ENCODE measurements at regions not wholly inside any gene's neighbourhood (a gene's known extent, or its start where the extent isn't known, plus 50 kb on each side); places are given as distances from the start of the nearest gene placed in this dataset.
"Not testable (repeated sequence)": the region's sequence is repeated elsewhere in the genome, so short reads cannot be mapped to it uniquely, and the experiment has no call there.

DNA sequence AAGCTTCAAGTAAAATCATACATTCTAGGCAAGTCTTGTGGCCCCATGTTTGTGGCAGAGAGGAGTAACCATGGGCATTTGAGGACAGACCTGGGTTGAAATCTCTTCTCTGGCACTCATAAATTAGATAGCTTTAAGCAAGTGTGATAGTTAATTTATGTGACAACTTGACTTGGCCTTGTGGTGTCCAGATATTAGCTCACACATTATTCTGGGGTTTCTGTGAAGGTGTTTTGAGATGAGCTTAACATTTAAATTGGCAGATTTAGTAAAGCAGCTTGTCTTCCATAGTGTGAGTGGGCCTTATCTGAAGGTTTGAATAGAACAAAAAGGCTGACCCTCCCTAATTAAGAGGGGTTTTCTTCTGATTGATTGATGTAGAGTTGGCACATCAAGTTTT, 161.4 kb upstream of the SPRY2 start:
- no peak for DNase-seq

DNA sequence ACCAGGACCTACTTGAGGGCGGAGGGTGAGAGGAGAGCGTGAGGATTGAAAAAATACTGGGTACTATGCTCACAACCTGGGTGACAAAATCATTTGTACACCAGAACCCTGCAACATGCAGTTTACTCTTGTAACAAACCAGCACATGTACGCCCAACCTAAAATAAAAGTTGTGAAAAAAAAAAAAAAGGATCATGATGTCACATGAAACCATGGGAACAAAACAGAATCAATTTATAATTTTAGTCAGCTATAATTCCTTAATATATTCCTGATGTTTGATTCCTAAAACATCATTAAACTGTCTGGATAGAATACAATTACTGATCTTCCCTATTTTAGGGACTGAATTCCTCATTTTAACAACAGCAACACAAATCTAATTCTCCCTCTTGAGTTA, 160.6 kb upstream of the SPRY2 start:
- no peak for DNase-seq

DNA sequence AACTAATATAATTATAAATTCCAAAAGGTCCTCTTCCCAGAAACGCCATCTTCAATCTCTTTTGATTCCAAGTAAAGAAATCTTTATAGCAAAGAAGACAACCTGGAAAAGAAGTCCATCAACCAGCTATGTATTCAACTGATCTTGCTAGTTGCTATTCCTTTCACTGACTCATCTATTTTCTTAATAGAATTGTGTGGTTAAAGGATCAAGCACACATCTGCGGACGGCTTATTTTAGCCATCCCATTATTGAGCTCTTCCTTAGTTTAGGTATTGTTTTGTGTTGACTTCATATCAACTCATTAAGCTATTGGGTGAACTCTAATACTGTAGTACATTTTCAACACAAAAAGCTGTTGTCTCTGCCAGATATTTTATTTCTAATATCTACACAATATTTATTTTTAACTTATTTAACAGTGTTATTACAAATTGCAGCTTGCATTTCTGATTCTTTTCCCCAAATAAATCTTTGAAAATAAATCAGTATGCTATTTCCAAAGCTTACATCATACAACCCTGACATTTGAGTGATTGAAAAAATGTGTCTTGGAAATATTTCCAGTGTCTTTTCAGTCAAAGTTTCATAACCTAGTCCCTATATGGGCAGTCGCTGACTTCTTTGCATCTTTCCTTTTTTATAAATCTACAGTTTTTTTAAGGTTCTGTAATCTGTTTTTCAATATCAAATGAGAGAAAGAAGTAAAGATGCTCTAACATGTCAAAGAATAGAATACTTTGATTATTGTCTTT, 158.8 kb upstream of the SPRY2 start:
- no peak for DNase-seq

DNA sequence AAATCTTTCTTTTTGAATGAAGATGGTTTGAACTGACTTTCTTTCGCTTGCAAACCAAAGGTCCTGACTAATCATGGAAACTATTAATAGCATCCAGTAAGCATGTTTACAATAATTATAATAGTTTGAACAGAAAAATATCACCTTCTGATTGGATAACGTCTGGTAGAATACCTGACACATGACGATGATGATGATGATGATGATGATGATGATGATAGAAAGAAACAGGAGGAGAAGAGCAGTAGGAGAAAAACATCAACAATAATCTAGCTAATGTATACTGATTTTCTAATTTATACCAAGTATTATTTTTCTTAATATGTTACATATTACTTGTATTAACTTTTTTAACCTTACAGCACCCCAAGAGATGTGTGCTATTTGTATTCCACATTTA, 157.5 kb upstream of the SPRY2 start:
- no peak for DNase-seq

DNA sequence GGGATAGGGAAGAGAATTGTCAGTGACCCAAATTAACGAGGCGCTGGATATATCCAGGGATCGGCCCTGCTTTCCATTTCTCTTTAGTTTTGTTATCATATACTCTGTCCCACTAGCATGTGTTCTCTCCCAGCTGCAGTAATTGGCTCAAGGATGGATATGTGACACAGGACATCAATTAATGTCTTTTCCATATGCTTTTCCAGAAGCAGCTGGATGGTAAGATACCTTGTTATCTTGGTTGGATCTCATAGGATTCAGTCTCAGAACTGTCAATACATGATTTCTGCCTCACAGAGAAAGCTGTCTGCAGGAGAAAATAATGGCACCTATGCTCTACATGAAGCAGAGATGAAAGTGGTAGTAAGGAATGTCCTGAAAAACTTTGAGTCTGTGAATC, 157.1 kb upstream of the SPRY2 start:
- no peak for DNase-seq

DNA sequence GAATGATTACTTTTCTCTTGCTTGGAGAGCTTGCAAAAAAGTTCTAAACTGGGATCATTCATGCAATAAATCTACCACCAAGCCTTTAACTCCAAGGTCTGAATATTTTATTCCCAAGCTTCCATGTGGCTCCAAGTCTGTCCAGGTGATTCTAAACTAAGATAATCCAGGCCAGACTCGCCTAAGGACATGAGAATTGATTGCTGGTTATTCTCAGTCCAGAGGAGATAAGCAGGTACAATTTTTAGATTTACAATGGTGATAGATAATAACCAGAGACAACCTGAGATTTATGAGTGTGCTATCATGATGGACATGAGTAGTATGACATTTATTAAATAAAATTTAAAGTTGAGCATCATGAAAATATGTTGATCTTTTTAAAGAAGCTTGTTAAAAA, 156.5 kb upstream of the SPRY2 start:
- no peak for DNase-seq

DNA sequence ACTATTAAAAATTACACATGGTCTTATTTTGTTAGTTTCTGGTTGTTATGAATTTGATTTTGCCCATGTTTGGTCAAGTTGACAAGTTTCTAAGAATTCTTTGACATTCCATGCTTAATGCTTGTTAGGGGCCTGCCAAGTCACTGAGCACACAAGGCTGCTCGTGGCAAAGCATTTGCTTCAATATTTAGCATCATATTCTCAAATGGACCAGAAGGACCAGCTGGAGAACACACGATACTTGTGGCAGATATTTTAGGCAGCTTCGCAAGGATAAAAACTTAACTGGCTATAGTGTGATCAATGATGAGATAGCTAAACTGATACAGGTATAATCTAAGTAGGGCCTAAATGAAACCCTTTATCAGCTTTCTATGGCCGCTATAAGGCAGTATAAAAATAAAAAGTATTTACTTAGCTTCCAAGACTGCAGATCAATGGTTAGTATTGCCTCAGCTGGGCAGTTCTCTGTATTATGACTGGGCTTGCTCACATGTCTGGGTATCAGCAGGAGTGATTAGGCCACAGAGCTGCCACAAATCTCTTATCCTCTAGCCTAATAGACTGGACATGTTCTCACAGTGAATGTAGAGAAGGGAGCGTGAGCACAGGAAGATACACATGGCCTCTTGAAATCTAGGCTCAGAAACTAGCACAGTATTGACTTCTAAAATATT, 155.9 kb upstream of the SPRY2 start:
- DNase-seq, result no peak

DNA sequence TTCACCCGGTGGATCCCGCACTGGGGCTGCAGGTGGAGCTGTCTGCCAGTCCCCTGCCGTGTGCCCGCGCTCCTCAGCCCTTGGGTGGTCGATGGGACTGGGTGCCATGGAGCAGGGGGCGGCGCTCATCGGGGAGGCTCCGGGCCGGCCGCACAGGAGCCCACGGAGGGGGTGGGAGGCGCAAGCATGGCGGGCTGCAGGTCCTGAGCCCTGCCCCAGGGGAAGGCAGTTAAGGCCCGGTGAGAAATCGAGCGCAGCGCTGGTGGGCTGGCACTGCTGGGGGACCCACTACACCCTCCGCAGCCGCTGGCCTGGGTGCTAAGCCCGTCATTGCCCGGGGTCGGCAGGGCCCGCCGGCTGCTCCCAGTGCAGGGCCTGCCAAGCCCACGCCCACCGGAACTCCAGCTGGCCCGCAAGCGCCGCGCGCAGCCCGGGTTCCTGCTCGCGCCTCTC, 149.6 kb upstream of the SPRY2 start:
- not testable (repeated sequence) for DNase-seq

DNA sequence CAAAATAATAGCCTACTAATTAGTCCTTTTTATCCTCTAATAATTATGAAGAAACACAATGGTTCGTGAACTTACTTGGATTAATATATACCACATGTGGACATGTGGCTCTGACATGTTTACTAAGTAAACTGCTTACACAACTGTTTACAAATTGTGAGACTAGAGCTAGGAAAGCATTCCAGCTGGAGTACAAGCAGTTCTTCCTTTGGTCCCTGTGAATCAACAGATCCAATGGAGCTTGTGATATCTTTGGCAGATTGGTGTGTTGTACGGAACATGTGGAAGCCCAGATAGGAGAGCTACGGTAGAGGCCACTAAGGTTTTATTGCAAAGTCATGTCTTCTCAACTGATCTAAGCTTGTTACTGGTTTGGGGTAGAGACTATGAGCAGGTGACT, 145.5 kb upstream of the SPRY2 start:
- DNase-seq, result no peak

DNA sequence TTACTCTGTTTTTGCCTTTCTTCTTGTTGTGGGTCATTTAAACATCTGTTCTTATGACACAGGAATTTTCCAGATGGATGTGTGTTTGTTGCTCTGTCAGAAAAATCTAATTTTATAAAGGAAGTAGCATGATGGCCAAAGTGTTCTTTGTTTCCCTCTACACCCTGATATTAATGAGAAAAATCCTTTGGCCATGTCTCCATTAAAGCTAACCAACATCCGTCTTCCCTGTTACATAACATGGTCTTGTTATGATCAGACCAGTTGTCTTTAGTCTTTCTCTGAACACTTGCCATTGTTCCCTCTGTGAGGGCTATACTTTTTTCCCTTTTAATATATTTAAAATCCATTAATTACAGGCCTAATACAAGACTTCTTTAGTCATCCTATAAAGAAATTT, 142.2 kb upstream of the SPRY2 start:
- DNase-seq, result no peak

DNA sequence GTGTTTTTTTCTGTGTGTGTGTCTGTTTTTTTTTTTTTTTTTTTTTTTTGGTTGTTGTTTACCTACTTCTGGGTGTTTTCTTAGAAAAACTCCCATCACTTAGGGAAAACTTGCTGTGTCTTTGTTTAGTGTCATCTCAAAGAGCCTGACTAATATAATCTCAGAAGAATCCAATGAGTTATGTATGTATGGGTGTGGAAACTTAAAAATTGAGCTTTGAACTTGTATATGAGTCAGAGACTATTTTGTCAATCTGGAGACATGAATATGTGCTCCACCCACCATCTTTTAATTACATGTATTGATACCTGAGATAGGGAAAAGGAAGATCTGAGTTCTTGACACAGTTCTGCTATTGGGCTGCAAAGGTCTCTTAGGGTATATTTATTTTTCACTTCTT, 140.7 kb upstream of the SPRY2 start:
- DNase-seq, result no peak

DNA sequence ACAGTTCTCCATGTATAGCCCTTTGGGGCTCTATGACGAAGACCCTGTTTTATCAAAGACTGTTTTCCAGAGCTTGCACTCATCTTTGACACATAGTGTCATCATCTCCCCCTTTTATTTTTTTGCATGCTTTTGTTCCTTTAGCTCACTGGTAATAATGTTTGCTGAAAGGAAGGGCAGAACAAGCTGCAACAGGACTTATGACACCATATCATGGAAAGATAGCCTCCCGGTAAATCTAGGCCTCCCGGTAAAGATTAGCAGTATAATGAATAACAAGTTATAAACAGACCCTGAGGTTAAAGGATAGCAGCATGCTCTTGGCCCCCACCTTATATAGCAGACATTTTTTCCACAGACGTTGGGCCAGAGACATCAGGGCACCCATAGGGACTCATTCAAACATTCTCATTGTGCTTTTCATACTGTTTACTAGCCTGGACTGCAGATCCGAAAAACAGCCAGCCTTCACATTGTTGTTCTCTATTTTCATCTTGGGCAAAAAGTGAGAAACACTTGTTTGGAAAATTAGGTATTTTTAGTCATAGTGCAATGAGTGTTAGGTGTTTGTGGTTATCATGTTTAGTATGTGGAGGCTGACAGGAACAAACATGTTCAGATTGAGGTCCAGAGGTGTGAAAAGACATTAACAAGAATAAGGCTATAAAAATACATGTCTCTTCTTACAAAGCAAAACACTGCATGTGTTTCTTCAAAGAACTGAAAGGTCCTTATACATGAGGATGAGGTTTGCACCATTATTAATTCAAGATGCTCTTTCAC, 136.9 kb upstream of the SPRY2 start:
- no peak for DNase-seq

DNA sequence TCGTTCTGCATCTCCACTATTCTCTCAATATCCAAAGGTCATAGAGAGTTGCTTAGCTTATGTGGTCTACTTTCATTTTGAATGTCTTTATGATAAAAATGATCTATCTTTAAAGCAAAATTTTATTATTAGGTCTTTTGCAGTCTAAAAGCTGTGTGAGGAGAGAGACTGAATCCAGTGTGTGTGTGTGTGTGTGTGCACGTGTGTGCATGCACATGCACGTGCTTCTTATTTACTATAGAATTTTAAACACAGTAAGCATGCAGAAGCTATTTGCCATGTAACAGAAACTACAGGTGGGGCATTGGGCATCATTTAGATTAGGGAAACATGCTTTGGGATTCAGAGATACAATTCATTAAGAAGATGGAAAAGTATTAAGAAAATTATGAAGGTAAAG, 136.0 kb upstream of the SPRY2 start:
- no peak for DNase-seq

DNA sequence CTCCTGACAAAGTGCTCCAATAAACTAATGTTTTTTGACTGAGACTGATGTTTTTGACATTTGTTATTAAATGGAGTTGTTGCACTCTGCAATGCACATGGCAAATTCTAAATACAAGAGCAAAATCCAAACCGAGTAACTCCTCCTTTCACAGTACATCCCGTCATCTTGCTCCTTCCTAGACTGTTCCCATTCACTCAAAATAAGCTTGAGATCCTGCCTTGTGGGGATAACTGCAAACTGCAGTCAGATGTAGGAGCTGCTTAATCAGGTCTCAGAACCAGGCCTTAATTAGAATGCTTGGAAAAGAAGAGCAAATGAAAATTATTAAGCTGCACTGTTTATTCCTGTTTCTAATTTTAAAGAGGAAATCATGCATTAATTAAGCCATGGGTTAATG, 134.8 kb upstream of the SPRY2 start:
- DNase-seq, result no peak

DNA sequence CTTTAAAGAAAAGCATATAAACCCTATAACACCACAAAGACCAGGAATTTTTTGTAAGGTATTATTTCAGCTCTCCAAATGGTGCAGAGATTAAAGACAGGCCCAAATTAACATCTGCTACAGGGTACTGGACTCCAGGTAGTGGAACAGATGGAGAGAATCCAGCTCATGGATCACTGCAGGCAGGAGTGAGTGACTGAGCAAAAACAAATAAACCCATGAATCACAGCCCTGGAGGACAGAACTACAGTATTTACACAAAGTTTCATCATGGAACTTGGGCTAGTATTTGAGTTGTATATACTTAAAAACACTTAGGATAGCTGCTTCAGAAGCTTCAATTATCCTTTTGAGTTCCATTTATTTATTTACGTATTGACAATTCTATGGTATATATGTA, 132.8 kb upstream of the SPRY2 start:
- peak; percentile 49 for DNase-seq

DNA sequence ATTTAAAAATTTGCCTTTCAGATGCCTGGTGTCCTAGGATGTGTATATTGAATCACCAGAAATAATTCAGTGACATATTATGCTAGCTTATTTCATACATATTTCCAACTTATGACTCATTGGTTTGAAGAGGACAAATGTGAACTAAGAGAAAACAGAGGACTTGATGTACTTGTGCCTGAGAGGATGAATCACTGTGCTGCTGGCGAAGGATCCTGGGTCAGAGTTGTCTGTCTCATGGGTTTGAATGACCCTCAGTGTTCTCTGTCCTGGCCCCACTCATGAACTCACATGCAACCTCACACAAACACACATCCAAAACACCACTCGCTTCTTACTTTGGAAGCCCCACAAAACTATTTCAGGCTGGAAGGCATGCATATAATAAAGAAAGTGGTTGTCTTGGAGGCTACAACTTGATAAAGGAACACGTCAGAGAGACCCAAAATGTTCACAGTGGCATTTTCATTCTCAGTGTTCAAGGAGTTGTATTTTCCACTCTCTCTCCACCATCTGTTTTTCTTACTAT, 129.0 kb upstream of the SPRY2 start:
- DNase-seq, result no peak

DNA sequence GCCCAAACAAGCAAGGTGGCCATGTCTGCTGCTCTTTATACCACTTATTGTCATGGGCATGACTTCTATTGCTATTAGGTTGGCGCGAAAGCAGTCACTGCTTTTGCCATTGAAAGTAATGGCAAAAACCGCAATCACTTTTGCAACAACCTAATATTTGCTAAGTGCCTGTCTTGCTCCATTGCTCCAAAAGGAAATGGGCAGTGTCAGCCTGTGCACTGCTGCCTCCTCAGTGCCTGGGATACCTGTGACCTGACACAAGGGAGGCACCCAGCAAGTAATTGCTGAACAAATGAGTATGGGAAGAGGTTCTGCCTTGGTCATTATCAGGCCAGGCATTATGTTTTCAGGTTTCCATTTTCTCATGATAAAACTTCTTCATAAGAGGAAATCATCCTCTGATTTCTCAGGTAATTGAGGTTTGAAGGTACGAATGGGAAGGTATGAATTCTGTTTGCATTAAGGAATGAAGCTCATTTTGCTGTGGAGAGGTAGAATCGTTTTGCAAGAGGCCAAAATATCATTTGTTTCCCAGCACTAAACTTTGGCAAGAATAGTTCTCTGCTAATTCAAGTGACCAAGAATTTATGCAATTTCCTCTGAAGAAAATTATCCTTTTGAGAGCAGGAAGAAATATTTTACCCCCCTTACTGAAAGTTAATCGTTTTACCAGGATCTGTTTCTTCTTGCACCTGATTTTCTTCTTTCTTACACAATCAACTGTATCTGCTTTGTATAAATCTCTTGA, 128.4 kb upstream of the SPRY2 start:
- no peak for DNase-seq

DNA sequence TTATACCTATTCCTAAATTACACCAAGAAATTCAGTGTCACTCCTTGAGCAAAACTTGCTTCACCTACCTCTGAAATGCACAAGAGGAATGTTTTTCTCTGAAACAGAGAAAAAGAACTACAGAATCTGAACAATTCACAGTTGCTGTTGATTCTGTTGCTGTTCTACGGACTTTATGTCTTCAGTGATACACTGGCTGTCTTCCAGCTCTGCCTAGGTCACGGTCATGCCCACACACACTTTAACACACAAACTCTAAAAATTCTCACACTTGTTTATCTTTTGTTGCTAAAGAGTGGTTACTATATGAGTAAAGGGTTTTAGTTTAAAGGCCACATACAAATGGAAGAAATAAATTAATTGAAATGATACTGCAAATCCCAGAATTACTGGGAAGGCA, 124.4 kb upstream of the SPRY2 start:
- DNase-seq, result no peak

DNA sequence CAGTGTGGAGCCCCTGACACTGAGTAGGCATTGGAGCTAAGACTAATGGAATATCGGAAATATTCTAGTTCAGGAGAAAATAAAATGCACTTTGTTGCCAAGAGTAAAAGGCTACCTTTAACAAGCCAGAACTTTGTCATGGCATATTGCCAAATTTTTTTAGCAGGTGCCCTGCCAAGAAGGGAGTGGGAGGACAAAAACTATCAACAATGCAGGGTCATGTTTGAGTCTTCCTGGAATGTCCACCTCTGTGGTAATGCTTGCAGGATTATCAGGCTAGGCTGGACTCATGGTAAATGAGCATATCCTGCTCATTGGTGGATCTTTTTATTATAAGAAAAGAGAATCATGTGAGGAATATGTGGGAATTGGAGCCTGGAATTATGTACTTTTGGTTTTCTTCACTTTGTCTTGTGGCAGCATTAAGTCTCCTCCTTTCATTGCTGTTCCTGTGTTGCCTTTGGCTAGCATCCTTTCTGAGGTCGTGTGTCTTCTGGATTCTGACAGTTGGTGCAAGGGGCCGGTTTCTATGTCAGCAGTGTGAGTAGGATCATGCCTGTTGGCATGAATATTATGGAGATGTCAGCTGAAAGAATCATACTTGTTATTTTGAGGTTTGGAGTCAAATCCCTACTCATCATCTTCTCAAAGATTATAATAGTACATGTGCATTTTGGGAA, 122.9 kb upstream of the SPRY2 start:
- peak; percentile 35 for DNase-seq

DNA sequence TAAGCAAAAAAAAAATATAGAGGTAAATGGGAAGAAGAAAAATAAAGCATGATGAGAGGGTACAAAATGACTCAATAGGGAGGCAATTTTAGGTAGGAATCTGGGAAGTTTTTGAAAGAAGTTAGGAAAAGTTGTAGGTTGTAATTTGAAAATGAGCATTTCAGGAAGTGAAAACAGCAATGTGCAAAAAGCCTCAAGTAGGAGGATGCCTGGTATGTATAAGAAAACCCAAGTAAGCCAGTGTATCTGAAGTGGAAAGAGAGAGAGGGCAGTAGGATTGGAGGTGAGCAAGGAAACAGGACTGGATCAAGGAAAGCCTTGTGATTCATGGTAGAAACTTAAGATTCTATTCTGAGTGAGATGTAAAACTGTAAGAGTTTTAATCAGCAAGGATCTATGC, 121.6 kb upstream of the SPRY2 start:
- no peak for DNase-seq

DNA sequence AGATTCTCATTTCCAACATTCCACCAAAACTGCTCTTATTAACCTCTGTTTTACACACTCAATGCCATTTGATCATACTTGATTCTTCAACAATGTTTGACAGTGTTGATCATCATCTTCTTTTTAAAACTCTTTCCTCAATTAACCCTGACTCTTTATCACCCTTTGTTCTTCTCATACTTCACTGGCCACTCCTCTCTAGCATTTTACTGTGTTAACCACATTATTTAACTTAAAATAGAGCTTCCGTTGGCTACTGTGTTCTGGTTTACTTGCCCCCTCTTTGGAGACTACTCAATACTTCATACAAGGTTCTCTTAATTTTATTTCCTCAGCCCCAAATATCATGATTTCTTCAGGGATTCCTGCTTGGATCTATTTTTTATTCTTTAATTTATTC, 121.1 kb upstream of the SPRY2 start:
- no peak for DNase-seq

DNA sequence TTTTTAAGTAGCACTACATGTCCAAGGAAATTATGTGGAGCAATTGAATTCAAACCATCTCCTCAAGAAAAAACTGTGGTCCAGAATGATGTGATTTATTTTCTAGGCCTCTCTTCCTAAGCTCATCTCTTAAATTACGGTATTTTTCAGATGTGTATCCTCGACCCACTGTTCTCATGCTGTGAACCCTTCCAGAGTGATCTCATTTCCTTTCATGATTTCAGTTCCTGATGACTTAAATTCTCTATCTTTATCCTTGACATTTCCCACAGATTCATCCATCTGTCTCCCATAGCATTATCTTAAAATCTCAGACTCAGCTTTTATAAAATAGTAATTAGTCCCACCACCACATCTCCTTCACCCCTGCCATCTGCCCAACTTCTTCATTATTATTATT, 117.6 kb upstream of the SPRY2 start:
- DNase-seq, result no peak
